Neuronal stem cell (in vitro differentiated cells): ENCODE measurements at regions not wholly inside any gene's neighbourhood (a gene's known extent, or its start where the extent isn't known, plus 50 kb on each side); places are given as distances from the start of the nearest gene placed in this dataset.

Experiments used
- DNase-seq: peaks from one replicate; pipeline ENCODE4 v3.0.0-alpha.2; 2013; ENCODE audit warnings: low spot score
- H2AFZ ChIP-seq: one replicate; pipeline ENCODE4 v1.6.1; 2013; ENCODE audit warnings: mild to moderate bottlenecking, low read length, inconsistent platforms
- H2AK5ac ChIP-seq: 2 replicates; pipeline ENCODE4 v1.6.1; 2013; ENCODE audit warnings: low read depth, mild to moderate bottlenecking, inconsistent platforms, low read length, moderate library complexity, mixed read lengths
- H2BK120ac ChIP-seq: 2 replicates; pipeline ENCODE4 v1.6.1; 2013; ENCODE audit warnings: low read depth, mild to moderate bottlenecking, inconsistent platforms, low read length, moderate library complexity, mixed read lengths
- H2BK12ac ChIP-seq: one replicate; pipeline ENCODE4 v1.6.1; 2013; ENCODE audit warnings: low read length, inconsistent platforms
- H2BK15ac ChIP-seq: 2 replicates; pipeline ENCODE4 v1.6.1; 2013; ENCODE audit warnings: mild to moderate bottlenecking, low read length, inconsistent platforms, mixed read lengths
- H2BK5ac ChIP-seq: one replicate; pipeline ENCODE4 v1.6.1; 2013; ENCODE audit warnings: inconsistent platforms, mild to moderate bottlenecking, low read length, moderate library complexity
- H3K14ac ChIP-seq: one replicate; pipeline ENCODE4 v1.6.1; 2013; ENCODE audit warnings: low read length, inconsistent platforms
- H3K18ac ChIP-seq: 2 replicates; pipeline ENCODE4 v1.6.1; 2013; ENCODE audit warnings: low read length, inconsistent platforms
- H3K23ac ChIP-seq: 2 replicates; pipeline ENCODE4 v1.6.1; 2013; ENCODE audit warnings: low read depth, mild to moderate bottlenecking, mixed read lengths, low read length, inconsistent platforms; ENCODE audit not compliant: poor library complexity
- H3K27ac ChIP-seq: replicated peaks from 3 replicates; pipeline ENCODE4 v1.5.1; 2013; ENCODE audit warnings: low read length, inconsistent platforms
- H3K27me3 ChIP-seq, 3 experiments: 2 replicates each; pipeline ENCODE4 v1.6.1; 2013; ENCODE audit warnings: low read length in 3 of 3, mild to moderate bottlenecking in 2 of 3, inconsistent platforms in 1 of 3, low read depth in 1 of 3, mixed read lengths in 1 of 3, moderate library complexity in 1 of 3; ENCODE audit not compliant: control insufficient read depth in 3 of 3, insufficient read depth in 3 of 3
- H3K36me3 ChIP-seq, 2 donors: replicated peaks in 1 of 2; 2 replicates each; pipeline ENCODE4 v1.6.1; 2013; ENCODE audit warnings: low read length in 2 of 2; ENCODE audit not compliant: control insufficient read depth in 2 of 2, insufficient read depth in 2 of 2
- H3K4ac ChIP-seq: 2 replicates; pipeline ENCODE4 v1.6.1; 2013; ENCODE audit warnings: inconsistent platforms, mild to moderate bottlenecking, low read length, moderate library complexity
- H3K4me1 ChIP-seq, 2 donors: 1 replicate in 1 of 2; 2 replicates in 1 of 2; pipeline ENCODE4 v1.6.1; 2013; ENCODE audit warnings: low read length in 2 of 2, low read depth in 1 of 2; ENCODE audit not compliant: control insufficient read depth in 2 of 2, insufficient read depth in 1 of 2
- H3K4me2 ChIP-seq: one replicate; pipeline ENCODE4 v1.6.1; 2013; ENCODE audit warnings: mild to moderate bottlenecking, low read length, inconsistent platforms; ENCODE audit not compliant: insufficient read depth, poor library complexity, severe bottlenecking
- H3K4me3 ChIP-seq, 2 donors: 2 replicates each; pipeline ENCODE4 v1.5.1; 2013; ENCODE audit warnings: low read length in 2 of 2, mild to moderate bottlenecking in 2 of 2, inconsistent platforms in 1 of 2, moderate library complexity in 1 of 2
- H3K79me1 ChIP-seq: one replicate; pipeline ENCODE4 v1.6.1; 2013; ENCODE audit warnings: low read depth, mild to moderate bottlenecking, inconsistent platforms, low read length, moderate library complexity
- H3K9ac ChIP-seq: one replicate; pipeline ENCODE4 v1.6.1; 2013; ENCODE audit warnings: mild to moderate bottlenecking, low read depth, low read length, inconsistent platforms; ENCODE audit not compliant: poor library complexity
- H3K9me3 ChIP-seq, 2 donors: replicated peaks in 1 of 2; 2 replicates each; pipeline versions ENCODE3 to v1.6.1; 2013; ENCODE audit warnings: low read length in 2 of 2, mild to moderate bottlenecking in 2 of 2, inconsistent platforms in 1 of 2, low read depth in 1 of 2, mixed read lengths in 1 of 2, moderate library complexity in 1 of 2; ENCODE audit not compliant: control insufficient read depth in 2 of 2, insufficient read depth in 1 of 2
- H4K8ac ChIP-seq: one replicate; pipeline ENCODE4 v1.6.1; 2013; ENCODE audit warnings: low read depth, mild to moderate bottlenecking, inconsistent platforms, low read length, moderate library complexity
- H4K91ac ChIP-seq: one replicate; pipeline ENCODE4 v1.6.1; 2013; ENCODE audit warnings: low read length, low read depth, mild to moderate bottlenecking, inconsistent platforms; ENCODE audit not compliant: poor library complexity
- WGBS, 2 donors: extraction: QIAGEN DNeasy Blood & Tissue Kit; methylation state at CpG; one replicate each; pipeline ENCODE4 v1.1.7; 2013; ENCODE audit warnings: missing lambda C conversion rate in 2 of 2, mixed read lengths in 1 of 2; ENCODE audit not compliant: insufficient read length in 2 of 2, insufficient replicate concordance in 1 of 2; ENCODE audit errors: extremely low coverage in 2 of 2; 5-methylcytosine and 5-hydroxymethylcytosine counted together

DNA sequence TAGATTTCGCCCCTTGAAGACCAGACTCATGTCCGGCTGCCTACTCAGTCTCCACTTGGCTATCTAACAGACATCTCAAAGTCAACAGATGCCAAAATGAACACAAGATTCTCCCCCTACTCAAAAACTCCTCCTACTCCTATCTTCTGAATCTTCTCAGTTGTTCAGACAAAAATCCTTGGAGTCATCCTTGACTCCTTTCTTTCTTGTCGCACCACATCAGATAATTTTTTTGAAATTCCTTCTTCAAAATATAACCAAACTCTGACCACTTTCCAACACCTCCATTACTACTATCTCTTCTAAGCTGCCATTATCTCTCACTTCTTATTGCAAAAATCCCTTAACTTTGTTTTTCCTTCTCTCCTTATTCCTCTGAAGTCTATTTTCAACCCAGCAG, 141.9 kb upstream of the SLC7A14 start:
- H3K14ac ChIP-seq, result no peak overlapping the region
- no peaks in the 10 kb centered on the region for H3K36me3 ChIP-seq
- no peaks in the 10 kb centered on the region for H3K9me3 ChIP-seq
- no peak for DNase-seq
- no peak overlapping the region for H2BK5ac ChIP-seq
- no peak overlapping the region for H4K8ac ChIP-seq
- no peak overlapping the region for H3K23ac ChIP-seq
- H3K4me3 ChIP-seq, result no peak overlapping the region
- H3K27ac ChIP-seq, result no peak overlapping the region
- no peak overlapping the region for H2AFZ ChIP-seq
- no peak overlapping the region for H3K18ac ChIP-seq
- WGBS, 2 donors, result no CpG with 5 or more reads among the region's 3 CpGs
- no peak overlapping the region for H3K4ac ChIP-seq
- no peak overlapping the region for H3K9ac ChIP-seq
- no peak overlapping the region for H2BK15ac ChIP-seq
- H3K79me1 ChIP-seq, result no peaks in the 10 kb centered on the region
- no peak overlapping the region for H2AK5ac ChIP-seq
- H4K91ac ChIP-seq, result no peak overlapping the region
- peaks cover 0 to 7% (median 0%) of the 10 kb centered on the region in 3 experiments for H3K27me3 ChIP-seq
- H2BK12ac ChIP-seq, result no peak overlapping the region
- H3K4me2 ChIP-seq, result no peak overlapping the region
- peaks cover 0 to 3% of the 10 kb centered on the region in 2 donors for H3K4me1 ChIP-seq
- no peak overlapping the region for H2BK120ac ChIP-seq

DNA sequence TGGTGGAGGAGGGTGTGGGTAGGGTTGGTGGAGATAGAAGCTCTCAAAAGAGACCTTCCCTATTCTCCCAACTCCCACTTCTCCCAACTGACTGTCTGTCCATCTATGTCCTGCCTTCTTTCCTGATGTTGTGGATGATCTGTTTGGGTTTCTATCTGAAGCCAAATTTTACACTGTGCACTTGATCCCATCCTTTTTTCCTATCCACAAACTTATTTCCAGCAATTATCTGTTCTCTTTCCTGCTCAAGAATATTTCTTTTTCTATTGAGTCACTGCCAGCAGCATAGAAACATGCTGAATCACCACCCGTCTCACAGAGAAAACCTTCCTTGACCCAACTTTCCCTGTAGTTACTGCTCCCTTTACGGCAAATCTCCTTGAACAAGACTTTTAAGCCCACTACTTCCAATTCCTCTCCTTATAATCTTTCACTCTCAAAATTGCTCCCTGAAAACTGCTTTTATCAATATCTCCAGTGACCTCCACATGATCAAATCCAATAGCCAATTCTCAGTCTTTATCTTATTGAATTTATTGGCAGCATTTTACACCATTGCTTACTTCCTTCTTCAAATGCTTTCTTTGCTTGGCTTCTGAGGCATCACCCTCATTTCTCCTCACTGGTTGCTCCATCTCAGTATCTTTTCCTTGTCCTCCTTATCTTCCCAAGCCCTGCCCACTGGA, 141.2 kb upstream of the SLC7A14 start:
- H3K14ac ChIP-seq, result no peak overlapping the region
- no peak overlapping the region for H3K27ac ChIP-seq
- peaks cover 0 to 3% of the 10 kb centered on the region in 2 donors for H3K4me1 ChIP-seq
- H3K18ac ChIP-seq, result no peak overlapping the region
- no peak for DNase-seq
- H3K9me3 ChIP-seq, result no peaks in the 10 kb centered on the region
- no peak overlapping the region for H3K4me2 ChIP-seq
- H2BK12ac ChIP-seq, result no peak overlapping the region
- H3K36me3 ChIP-seq, result no peaks in the 10 kb centered on the region
- no peak overlapping the region for H2BK15ac ChIP-seq
- no peak overlapping the region for H3K4me3 ChIP-seq
- H3K4ac ChIP-seq, result no peak overlapping the region
- no peak overlapping the region for H2BK5ac ChIP-seq
- no peak overlapping the region for H4K91ac ChIP-seq
- H3K79me1 ChIP-seq, result no peaks in the 10 kb centered on the region
- no peak overlapping the region for H3K9ac ChIP-seq
- H2BK120ac ChIP-seq, result no peak overlapping the region
- no peak overlapping the region for H2AK5ac ChIP-seq
- H3K23ac ChIP-seq, result no peak overlapping the region
- H3K27me3 ChIP-seq, result peaks cover 0 to 7% (median 0%) of the 10 kb centered on the region in 3 experiments
- no peak overlapping the region for H4K8ac ChIP-seq
- no peak overlapping the region for H2AFZ ChIP-seq
- no CpG with 5 or more reads among the region's 2 CpGs for WGBS, 2 donors

DNA sequence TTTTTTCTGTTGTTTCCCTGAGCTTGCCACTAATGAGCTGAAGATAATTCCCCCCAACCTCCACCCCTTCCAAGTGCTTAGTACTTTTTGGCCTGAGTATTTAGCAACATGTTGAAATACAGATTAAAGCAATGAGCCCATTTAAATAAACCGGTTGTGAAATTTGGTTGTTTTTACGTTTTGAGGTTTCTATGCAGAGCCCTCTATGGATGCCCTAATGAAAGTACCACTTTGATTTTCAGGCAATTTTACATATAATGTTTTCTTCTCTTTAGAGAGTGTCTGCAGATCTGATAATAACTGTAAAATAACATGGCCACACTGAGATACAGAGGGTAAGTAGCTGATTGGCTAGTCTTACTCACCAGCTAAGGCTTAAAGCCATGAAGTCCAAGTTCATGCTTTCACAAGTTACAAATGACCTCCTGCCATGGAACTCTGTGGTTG, 139.4 kb upstream of the SLC7A14 start:
- Histone ChIP-seq H2BK120ac (no peak overlapping the region), H4K8ac (no peak overlapping the region), H3K4me3 (no peak overlapping the region), H2AFZ (no peak overlapping the region), H4K91ac (no peak overlapping the region), H3K9ac (no peak overlapping the region), H2AK5ac (no peak overlapping the region), H3K4me2 (no peak overlapping the region), H2BK15ac (no peak overlapping the region), H3K4ac (no peak overlapping the region), H3K14ac (no peak overlapping the region), H3K23ac (no peak overlapping the region), H3K27me3 (peaks cover 0 to 6% (median 0%) of the 10 kb centered on the region in 3 experiments), H2BK12ac (no peak overlapping the region), H3K27ac (no peak overlapping the region), H3K36me3 (no peaks in the 10 kb centered on the region), H3K4me1 (peaks cover 0 to 2% of the 10 kb centered on the region in 2 donors), H2BK5ac (no peak overlapping the region), H3K9me3 (no peaks in the 10 kb centered on the region), H3K79me1 (no peaks in the 10 kb centered on the region), H3K18ac (no peak overlapping the region)
- no peak for DNase-seq
- WGBS, 2 donors, result no CpG with 5 or more reads among the region's 2 CpGs

DNA sequence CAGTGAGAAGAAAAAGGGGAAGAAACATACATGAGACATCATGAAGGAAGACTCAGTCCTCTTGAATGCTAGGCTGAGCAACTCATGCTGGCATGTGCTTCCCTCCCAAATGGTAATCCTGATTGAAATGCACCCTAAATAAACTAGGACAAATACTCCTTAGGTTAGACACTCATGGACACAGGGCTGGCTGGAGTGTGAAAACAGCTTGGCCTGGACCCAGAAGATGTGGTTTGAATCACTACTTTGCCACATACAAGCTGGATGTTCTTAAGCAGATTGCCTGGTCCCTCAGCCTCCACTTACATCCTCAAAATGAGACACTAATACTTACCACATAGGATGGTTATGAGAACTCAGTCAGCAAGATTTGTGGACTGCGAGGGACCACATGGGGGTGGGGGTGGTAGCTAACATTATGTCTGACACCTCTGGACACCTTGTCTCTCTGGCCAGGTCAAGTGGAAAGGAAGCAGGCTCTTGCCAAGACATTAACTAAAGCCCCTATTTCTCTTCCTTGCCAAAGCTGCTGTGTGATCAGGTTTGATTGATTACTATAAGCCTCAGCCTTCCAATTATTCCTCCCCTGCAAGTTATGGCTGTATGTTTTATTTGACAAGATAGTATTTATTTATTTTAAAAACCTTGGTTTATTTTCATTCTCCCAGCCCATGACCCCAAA, 138.9 kb upstream of the SLC7A14 start:
- no peak overlapping the region for H2AK5ac ChIP-seq
- peaks cover 0 to 5% (median 0%) of the 10 kb centered on the region in 3 experiments for H3K27me3 ChIP-seq
- H2BK12ac ChIP-seq, result no peak overlapping the region
- H3K4ac ChIP-seq, result no peak overlapping the region
- no peak overlapping the region for H4K8ac ChIP-seq
- no CpG with 5 or more reads among the region's 1 CpG for WGBS, 2 donors
- no peak for DNase-seq
- no peak overlapping the region for H2BK5ac ChIP-seq
- H3K14ac ChIP-seq, result no peak overlapping the region
- H3K4me2 ChIP-seq, result no peak overlapping the region
- no peaks in the 10 kb centered on the region for H3K79me1 ChIP-seq
- H3K18ac ChIP-seq, result no peak overlapping the region
- no peaks in the 10 kb centered on the region for H3K9me3 ChIP-seq
- no peak overlapping the region for H2AFZ ChIP-seq
- H3K4me3 ChIP-seq, result no peak overlapping the region
- H3K9ac ChIP-seq, result no peak overlapping the region
- H3K27ac ChIP-seq, result no peak overlapping the region
- H2BK15ac ChIP-seq, result no peak overlapping the region
- H3K36me3 ChIP-seq, result no peaks in the 10 kb centered on the region
- peaks cover 0 to 2% of the 10 kb centered on the region in 2 donors for H3K4me1 ChIP-seq
- H2BK120ac ChIP-seq, result no peak overlapping the region
- no peak overlapping the region for H4K91ac ChIP-seq
- no peak overlapping the region for H3K23ac ChIP-seq
